Astrocyte (in vitro differentiated cells and primary cell): ENCODE measurements at regions not wholly inside any gene's neighbourhood (a gene's known extent, or its start where the extent isn't known, plus 50 kb on each side); places are given as distances from the start of the nearest gene placed in this dataset.

Source experiments
- DNase-seq: peaks from one replicate; pipeline ENCODE4 v3.0.0-alpha.2; 2010; ENCODE audit warnings: low read depth
- FAIRE-seq: peaks from 2 replicates; lab custom pipeline; 2011; peaks lifted over from hg19 to GRCh38; lab: Jason Lieb, UNC
- H2AFZ ChIP-seq: 2 replicates; pipeline ENCODE4 v1.6.0; 2012; ENCODE audit warnings: low read depth, low read length, inconsistent platforms
- H3K27ac ChIP-seq: 2 replicates; pipeline ENCODE4 v1.5.1; 2011; ENCODE audit warnings: low read depth, low read length, inconsistent platforms
- H3K27me3 ChIP-seq: 2 replicates; pipeline ENCODE4 v1.6.0; 2011; ENCODE audit warnings: low read length, inconsistent platforms; ENCODE audit not compliant: insufficient read depth
- H3K36me3 ChIP-seq: 2 replicates; pipeline ENCODE4 v1.5.1; 2011; ENCODE audit warnings: low read length, inconsistent platforms; ENCODE audit not compliant: insufficient read depth
- H3K4me1 ChIP-seq: 2 replicates; pipeline ENCODE4 v1.5.1; 2011; ENCODE audit warnings: low read length, inconsistent platforms; ENCODE audit not compliant: insufficient read depth
- H3K4me2 ChIP-seq: 2 replicates; pipeline ENCODE4 v1.6.0; 2012; ENCODE audit warnings: low read length, inconsistent platforms
- H3K4me3 ChIP-seq: 2 replicates; pipeline ENCODE4 v1.5.1; 2011; ENCODE audit warnings: low read depth, mild to moderate bottlenecking, low read length, inconsistent platforms; ENCODE audit not compliant: insufficient read depth
- H3K79me2 ChIP-seq: 2 replicates; pipeline ENCODE4 v1.6.0; 2012; ENCODE audit warnings: mild to moderate bottlenecking, low read length, inconsistent platforms; ENCODE audit not compliant: insufficient read depth
- H3K9ac ChIP-seq: 2 replicates; pipeline ENCODE4 v1.6.0; 2012; ENCODE audit warnings: mild to moderate bottlenecking, low read length, inconsistent platforms
- H3K9me3 ChIP-seq: 2 replicates; pipeline ENCODE4 v1.5.1; 2012; ENCODE audit warnings: low read depth, mild to moderate bottlenecking, low read length, inconsistent platforms; ENCODE audit not compliant: insufficient read depth
- H4K20me1 ChIP-seq: 2 replicates; pipeline ENCODE4 v1.6.0; 2012; ENCODE audit warnings: low read length, inconsistent platforms; ENCODE audit not compliant: insufficient read depth
- H3K27ac Mint-ChIP-seq: one replicate; pipeline ENCODE4 v1.8.0; 2021; ENCODE audit warnings: mild to moderate bottlenecking, mixed read lengths; ENCODE audit not compliant: unreplicated experiment
- H3K27me3 Mint-ChIP-seq: one replicate; pipeline ENCODE4 v1.8.0; 2021; ENCODE audit warnings: low read depth, mixed read lengths; ENCODE audit not compliant: unreplicated experiment
- H3K36me3 Mint-ChIP-seq: one replicate; pipeline ENCODE4 v1.8.0; 2021; ENCODE audit warnings: low read depth, mixed read lengths; ENCODE audit not compliant: unreplicated experiment
- H3K4me1 Mint-ChIP-seq: one replicate; pipeline ENCODE4 v1.8.0; 2021; ENCODE audit warnings: low read depth, mixed read lengths; ENCODE audit not compliant: unreplicated experiment
- H3K4me3 Mint-ChIP-seq: one replicate; pipeline ENCODE4 v1.8.0; 2021; ENCODE audit warnings: mild to moderate bottlenecking, moderate library complexity, mixed read lengths; ENCODE audit not compliant: unreplicated experiment
- H3K9me3 Mint-ChIP-seq: one replicate; pipeline ENCODE4 v1.8.0; 2021; ENCODE audit warnings: mild to moderate bottlenecking, mixed read lengths; ENCODE audit not compliant: unreplicated experiment
- CTCF ChIP-seq: IDR thresholded peaks from 2 replicates; pipeline ENCODE4 v1.5.1; 2011; ENCODE audit warnings: low read depth, mild to moderate bottlenecking, inconsistent platforms, low read length, moderate library complexity; ENCODE audit not compliant: insufficient read depth
- EZH2 ChIP-seq: IDR thresholded peaks from 2 replicates; pipeline ENCODE4 v1.6.1; 2012; ENCODE audit warnings: mild to moderate bottlenecking, low read length, inconsistent platforms; ENCODE audit not compliant: insufficient read depth

- Histone ChIP-seq H3K27ac (no peak overlapping the region), H3K9ac (no peak overlapping the region), H3K4me2 (no peak overlapping the region), H4K20me1 (no peaks in the 10 kb centered on the region), H2AFZ (no peak overlapping the region), H3K9me3 (no peaks in the 10 kb centered on the region), H3K27me3 (no peaks in the 10 kb centered on the region), H3K36me3 (no peaks in the 10 kb centered on the region), H3K4me1 (peaks cover 4% of the 10 kb centered on the region), H3K4me3 (no peak overlapping the region), H3K79me2 (no peaks in the 10 kb centered on the region)
- Mint-ChIP-seq H3K27ac (no peak overlapping the region), H3K36me3 (no peaks in the 10 kb centered on the region), H3K4me1 (peaks cover 2% of the 10 kb centered on the region), H3K9me3 (no peaks in the 10 kb centered on the region), H3K27me3 (no peaks in the 10 kb centered on the region), H3K4me3 (no peak overlapping the region)
- no peak for FAIRE-seq
- DNase-seq, result no peak
- TF ChIP-seq EZH2, result no peak
- TF ChIP-seq CTCF, result no peak
These were observed 288.3 kb upstream of the LMCD1 start for GRCh38 chr3:8213286-8213685.

- DNase-seq (no peak), FAIRE-seq (no peak)
- no peaks in the 10 kb centered on the region for H3K27me3 Mint-ChIP-seq
- peaks cover 14% of the 10 kb centered on the region for H3K4me1 Mint-ChIP-seq
- no peaks in the 10 kb centered on the region for H3K9me3 Mint-ChIP-seq
- Histone ChIP-seq H3K9me3 (no peaks in the 10 kb centered on the region), H3K27me3 (no peaks in the 10 kb centered on the region), H3K36me3 (no peaks in the 10 kb centered on the region), H2AFZ (no peak overlapping the region), H3K9ac (no peak overlapping the region), H3K79me2 (no peaks in the 10 kb centered on the region), H3K27ac (no peak overlapping the region), H3K4me3 (no peak overlapping the region), H4K20me1 (no peaks in the 10 kb centered on the region), H3K4me1 (no peaks in the 10 kb centered on the region), H3K4me2 (no peak overlapping the region)
- H3K36me3 Mint-ChIP-seq, result no peaks in the 10 kb centered on the region
- H3K4me3 Mint-ChIP-seq, result no peak overlapping the region
- no peak overlapping the region for H3K27ac Mint-ChIP-seq
- no peak for TF ChIP-seq CTCF
- no peak for TF ChIP-seq EZH2
These were observed 285.8 kb upstream of the LMCD1 start for GRCh38 chr3:8215821-8216220.

GRCh38 chr3:8218353-8218940 lies 283.2 kb upstream of the LMCD1 start:
- no peak for FAIRE-seq
- H3K36me3 Mint-ChIP-seq, result no peaks in the 10 kb centered on the region

More at GRCh38 chr3:8218353-8218940, 283.2 kb upstream of the LMCD1 start:
- Histone ChIP-seq H4K20me1 (no peaks in the 10 kb centered on the region), H3K79me2 (no peaks in the 10 kb centered on the region), H3K9me3 (no peaks in the 10 kb centered on the region), H3K4me1 (no peaks in the 10 kb centered on the region), H3K36me3 (no peaks in the 10 kb centered on the region), H3K27me3 (no peaks in the 10 kb centered on the region), H3K4me2 (no peak overlapping the region), H2AFZ (no peak overlapping the region), H3K9ac (no peak overlapping the region), H3K27ac (no peak overlapping the region), H3K4me3 (no peak overlapping the region)
- H3K27me3 Mint-ChIP-seq, result no peaks in the 10 kb centered on the region
- H3K27ac Mint-ChIP-seq, result no peak overlapping the region
- no peak overlapping the region for H3K4me3 Mint-ChIP-seq
- no peak for TF ChIP-seq EZH2
- TF ChIP-seq CTCF, result no peak
- peaks cover 12% of the 10 kb centered on the region for H3K4me1 Mint-ChIP-seq
- no peaks in the 10 kb centered on the region for H3K9me3 Mint-ChIP-seq
- DNase-seq, result no peak
